HepG2 (cell line): ENCODE measurements at regions not wholly inside any gene's neighbourhood (a gene's known extent, or its start where the extent isn't known, plus 50 kb on each side); places are given as distances from the start of the nearest gene placed in this dataset.

ENCODE experiments used
- GABPA ChIP-seq, 2 experiments: IDR thresholded peaks; 2 replicates each; pipeline ENCODE4 v1.6.1; 2011 to 2016; ENCODE audit warnings: low read depth in 2 of 2, low read length in 1 of 2, missing biosample characterization in 1 of 2, missing genetic modification characterization in 1 of 2
- SALL1 ChIP-seq: sonication (generic); formaldehyde crosslinking; IDR thresholded peaks from 2 replicates; pipeline ENCODE4 v1.8.0; 2022; ENCODE audit warnings: mild to moderate bottlenecking, missing genetic modification reagents
- TCF7 ChIP-seq: sonication (generic); IDR thresholded peaks from 2 replicates; pipeline ENCODE4 v1.6.1; 2016; ENCODE audit warnings: antibody characterized with exemption, low read depth
- TOPORS ChIP-seq: sonication (generic); formaldehyde crosslinking; IDR thresholded peaks from 2 replicates; pipeline ENCODE4 v1.8.0; 2023; ENCODE audit warnings: mild to moderate bottlenecking, missing genetic modification reagents
- ZNF556 ChIP-seq: sonication (generic); formaldehyde crosslinking; IDR thresholded peaks from 2 replicates; pipeline ENCODE4 v1.4.0; 2020; ENCODE audit warnings: mild to moderate bottlenecking, missing genetic modification reagents, borderline replicate concordance
- ZNF720 ChIP-seq: sonication (generic); formaldehyde crosslinking; IDR thresholded peaks from 2 replicates; pipeline ENCODE4 v1.4.0; 2020; ENCODE audit warnings: missing genetic modification reagents
- ZNF75D ChIP-seq: sonication (generic); formaldehyde crosslinking; IDR thresholded peaks from 2 replicates; pipeline ENCODE4 v1.8.1; 2023; ENCODE audit warnings: missing genetic modification reagents, mild to moderate bottlenecking, borderline replicate concordance
- TF ChIP-seq, protein P1 (sequence below): sonication (generic); formaldehyde crosslinking; IDR thresholded peaks from 2 replicates; pipeline ENCODE4 v1.5.1; 2020; ENCODE audit warnings: missing genetic modification reagents, mild to moderate bottlenecking, borderline replicate concordance
- TF ChIP-seq, protein P2 (sequence below): sonication (generic); formaldehyde crosslinking; IDR thresholded peaks from 2 replicates; pipeline ENCODE4 v1.8.0; 2022; ENCODE audit warnings: missing genetic modification reagents, mild to moderate bottlenecking, borderline replicate concordance
- TF ChIP-seq, protein P3 (sequence below): IDR thresholded peaks from 2 replicates; pipeline ENCODE4 v1.6.1; 2016; ENCODE audit warnings: missing genetic modification reagents, missing compliant biosample characterization
- TF ChIP-seq, protein P4 (sequence below): sonication (generic); formaldehyde crosslinking; IDR thresholded peaks from 2 replicates; pipeline ENCODE4 v1.4.0; 2020; ENCODE audit warnings: mild to moderate bottlenecking, missing genetic modification reagents
- TF ChIP-seq, protein P5 (sequence below), 2 experiments: fragments of 450-650 bp in 1 of 2; sonication (generic) in 1 of 2; formaldehyde crosslinking; IDR thresholded peaks; 2 replicates each; pipeline versions ENCODE4 v1.5.0 to v1.8.0; 2020 to 2022; ENCODE audit warnings: mild to moderate bottlenecking in 1 of 2, missing genetic modification reagents in 1 of 2
- TF ChIP-seq, protein P6 (sequence below): sonication (generic); formaldehyde crosslinking; IDR thresholded peaks from 2 replicates; pipeline ENCODE4 v1.5.0; 2020; ENCODE audit warnings: mild to moderate bottlenecking, missing genetic modification reagents, moderate library complexity

DNA sequence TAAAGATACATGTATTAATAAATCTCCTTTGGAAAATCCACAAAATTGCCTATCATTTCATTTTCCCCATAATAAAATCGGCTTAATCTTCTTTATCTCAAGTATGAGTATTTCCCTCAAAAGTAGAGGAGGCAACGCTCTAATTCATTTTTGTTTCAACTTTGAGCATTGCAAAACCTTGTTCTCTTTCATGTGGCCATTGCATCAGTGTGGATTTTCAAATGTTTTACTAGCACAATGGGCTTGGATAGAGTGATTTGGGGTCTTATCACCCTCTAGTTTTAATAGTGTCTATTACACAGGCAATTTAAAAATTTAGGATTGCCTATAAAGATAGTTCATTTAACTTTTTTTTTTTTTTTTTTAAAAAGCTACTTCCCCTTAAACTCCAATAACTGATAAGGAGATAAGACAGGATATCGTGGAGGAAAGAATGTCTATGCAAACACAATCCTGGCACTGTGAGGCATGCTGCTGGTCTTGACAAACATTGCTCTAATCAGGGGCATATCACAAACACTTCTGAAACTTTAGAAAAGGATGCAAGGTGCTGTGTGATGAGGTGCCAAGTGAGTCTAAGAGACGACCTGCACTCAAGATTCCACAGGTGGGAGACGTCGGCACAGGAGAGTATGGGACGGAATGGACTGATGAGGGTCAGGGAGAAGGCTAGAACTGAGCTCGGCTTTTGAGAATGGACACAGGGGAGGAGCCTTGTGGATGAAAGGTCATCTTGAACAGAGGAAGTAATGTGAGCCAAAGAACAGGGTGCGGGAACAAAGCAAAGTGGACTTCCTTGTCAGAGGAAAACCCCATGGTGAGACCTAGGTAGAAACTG is 199.7 kb downstream of the IRS2 start (continued):
- TF ChIP-seq, protein P1, sequence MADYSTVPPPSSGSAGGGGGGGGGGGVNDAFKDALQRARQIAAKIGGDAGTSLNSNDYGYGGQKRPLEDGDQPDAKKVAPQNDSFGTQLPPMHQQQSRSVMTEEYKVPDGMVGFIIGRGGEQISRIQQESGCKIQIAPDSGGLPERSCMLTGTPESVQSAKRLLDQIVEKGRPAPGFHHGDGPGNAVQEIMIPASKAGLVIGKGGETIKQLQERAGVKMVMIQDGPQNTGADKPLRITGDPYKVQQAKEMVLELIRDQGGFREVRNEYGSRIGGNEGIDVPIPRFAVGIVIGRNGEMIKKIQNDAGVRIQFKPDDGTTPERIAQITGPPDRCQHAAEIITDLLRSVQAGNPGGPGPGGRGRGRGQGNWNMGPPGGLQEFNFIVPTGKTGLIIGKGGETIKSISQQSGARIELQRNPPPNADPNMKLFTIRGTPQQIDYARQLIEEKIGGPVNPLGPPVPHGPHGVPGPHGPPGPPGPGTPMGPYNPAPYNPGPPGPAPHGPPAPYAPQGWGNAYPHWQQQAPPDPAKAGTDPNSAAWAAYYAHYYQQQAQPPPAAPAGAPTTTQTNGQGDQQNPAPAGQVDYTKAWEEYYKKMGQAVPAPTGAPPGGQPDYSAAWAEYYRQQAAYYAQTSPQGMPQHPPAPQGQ: no peak
- peak; percentile 64; the same call in 1 of the 2 replicates for TF ChIP-seq SALL1 (CRISPR knock-in tag)
- TF ChIP-seq ZNF75D (CRISPR knock-in tag): no peak
- TF ChIP-seq, protein P2, sequence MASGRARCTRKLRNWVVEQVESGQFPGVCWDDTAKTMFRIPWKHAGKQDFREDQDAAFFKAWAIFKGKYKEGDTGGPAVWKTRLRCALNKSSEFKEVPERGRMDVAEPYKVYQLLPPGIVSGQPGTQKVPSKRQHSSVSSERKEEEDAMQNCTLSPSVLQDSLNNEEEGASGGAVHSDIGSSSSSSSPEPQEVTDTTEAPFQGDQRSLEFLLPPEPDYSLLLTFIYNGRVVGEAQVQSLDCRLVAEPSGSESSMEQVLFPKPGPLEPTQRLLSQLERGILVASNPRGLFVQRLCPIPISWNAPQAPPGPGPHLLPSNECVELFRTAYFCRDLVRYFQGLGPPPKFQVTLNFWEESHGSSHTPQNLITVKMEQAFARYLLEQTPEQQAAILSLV (CRISPR knock-in tag): no peak
- TF ChIP-seq ZNF556: no peak
- no peak for TF ChIP-seq GABPA (IDR thresholded peaks at IDR 0.05; ENCODE audit: low read depth, low read length)
- peak; percentile 51 for TF ChIP-seq GABPA (CRISPR knock-in tag; IDR thresholded peaks at IDR 0.05; ENCODE audit: low read depth)
- TF ChIP-seq, protein P3, sequence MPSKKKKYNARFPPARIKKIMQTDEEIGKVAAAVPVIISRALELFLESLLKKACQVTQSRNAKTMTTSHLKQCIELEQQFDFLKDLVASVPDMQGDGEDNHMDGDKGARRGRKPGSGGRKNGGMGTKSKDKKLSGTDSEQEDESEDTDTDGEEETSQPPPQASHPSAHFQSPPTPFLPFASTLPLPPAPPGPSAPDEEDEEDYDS: no peak
- TF ChIP-seq ZNF720 (CRISPR knock-in tag): no peak
- TF ChIP-seq TOPORS (CRISPR knock-in tag): no peak
- TF ChIP-seq TCF7: 0 out of 2 replicates have a peak, but pooled peaks have one; percentile 20
- TF ChIP-seq, protein P4, sequence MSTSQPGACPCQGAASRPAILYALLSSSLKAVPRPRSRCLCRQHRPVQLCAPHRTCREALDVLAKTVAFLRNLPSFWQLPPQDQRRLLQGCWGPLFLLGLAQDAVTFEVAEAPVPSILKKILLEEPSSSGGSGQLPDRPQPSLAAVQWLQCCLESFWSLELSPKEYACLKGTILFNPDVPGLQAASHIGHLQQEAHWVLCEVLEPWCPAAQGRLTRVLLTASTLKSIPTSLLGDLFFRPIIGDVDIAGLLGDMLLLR (CRISPR knock-in tag): no peak
- TF ChIP-seq, protein P5, sequence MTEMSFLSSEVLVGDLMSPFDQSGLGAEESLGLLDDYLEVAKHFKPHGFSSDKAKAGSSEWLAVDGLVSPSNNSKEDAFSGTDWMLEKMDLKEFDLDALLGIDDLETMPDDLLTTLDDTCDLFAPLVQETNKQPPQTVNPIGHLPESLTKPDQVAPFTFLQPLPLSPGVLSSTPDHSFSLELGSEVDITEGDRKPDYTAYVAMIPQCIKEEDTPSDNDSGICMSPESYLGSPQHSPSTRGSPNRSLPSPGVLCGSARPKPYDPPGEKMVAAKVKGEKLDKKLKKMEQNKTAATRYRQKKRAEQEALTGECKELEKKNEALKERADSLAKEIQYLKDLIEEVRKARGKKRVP (CRISPR knock-in tag; IDR thresholded peaks at IDR 0.05): peak in 1 of 2 experiments; percentile 63; a peak in 2 of 4 replicates
- TF ChIP-seq, protein P6, sequence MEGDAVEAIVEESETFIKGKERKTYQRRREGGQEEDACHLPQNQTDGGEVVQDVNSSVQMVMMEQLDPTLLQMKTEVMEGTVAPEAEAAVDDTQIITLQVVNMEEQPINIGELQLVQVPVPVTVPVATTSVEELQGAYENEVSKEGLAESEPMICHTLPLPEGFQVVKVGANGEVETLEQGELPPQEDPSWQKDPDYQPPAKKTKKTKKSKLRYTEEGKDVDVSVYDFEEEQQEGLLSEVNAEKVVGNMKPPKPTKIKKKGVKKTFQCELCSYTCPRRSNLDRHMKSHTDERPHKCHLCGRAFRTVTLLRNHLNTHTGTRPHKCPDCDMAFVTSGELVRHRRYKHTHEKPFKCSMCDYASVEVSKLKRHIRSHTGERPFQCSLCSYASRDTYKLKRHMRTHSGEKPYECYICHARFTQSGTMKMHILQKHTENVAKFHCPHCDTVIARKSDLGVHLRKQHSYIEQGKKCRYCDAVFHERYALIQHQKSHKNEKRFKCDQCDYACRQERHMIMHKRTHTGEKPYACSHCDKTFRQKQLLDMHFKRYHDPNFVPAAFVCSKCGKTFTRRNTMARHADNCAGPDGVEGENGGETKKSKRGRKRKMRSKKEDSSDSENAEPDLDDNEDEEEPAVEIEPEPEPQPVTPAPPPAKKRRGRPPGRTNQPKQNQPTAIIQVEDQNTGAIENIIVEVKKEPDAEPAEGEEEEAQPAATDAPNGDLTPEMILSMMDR (CRISPR knock-in tag): 0 out of 2 replicates have a peak, but pooled peaks have one; percentile 6
